H9 (cell line): ENCODE measurements at regions not wholly inside any gene's neighbourhood (a gene's known extent, or its start where the extent isn't known, plus 50 kb on each side); places are given as distances from the start of the nearest gene placed in this dataset.

Experiments used
- DNase-seq: peaks from one replicate; pipeline ENCODE4 v3.0.0-alpha.2; 2017
- H2AFZ ChIP-seq: one replicate; pipeline ENCODE4 v1.6.1; 2013; ENCODE audit warnings: mild to moderate bottlenecking, low read length, control low read depth, moderate library complexity
- H2AK5ac ChIP-seq: 2 replicates; pipeline ENCODE4 v1.6.1; 2013; ENCODE audit warnings: low read length, control low read depth, mixed read lengths; ENCODE audit not compliant: insufficient read length
- H2BK120ac ChIP-seq: one replicate; pipeline ENCODE4 v1.6.1; 2013; ENCODE audit warnings: low read depth, mild to moderate bottlenecking, low read length, control low read depth, inconsistent platforms; ENCODE audit not compliant: poor library complexity, severe bottlenecking
- H2BK12ac ChIP-seq: 2 replicates; pipeline ENCODE4 v1.6.1; 2013; ENCODE audit warnings: low read length, control low read depth, mixed read lengths, low read depth; ENCODE audit not compliant: insufficient read length
- H2BK15ac ChIP-seq: 2 replicates; pipeline ENCODE4 v1.6.1; 2013; ENCODE audit warnings: low read depth, low read length, control low read depth
- H2BK20ac ChIP-seq: one replicate; pipeline ENCODE4 v1.6.1; 2013; ENCODE audit warnings: low read depth, mild to moderate bottlenecking, low read length, control low read depth, inconsistent platforms; ENCODE audit not compliant: poor library complexity, severe bottlenecking
- H2BK5ac ChIP-seq: 2 replicates; pipeline ENCODE4 v1.6.1; 2013; ENCODE audit warnings: low read length, control low read depth, mixed read lengths; ENCODE audit not compliant: insufficient read length
- H3K14ac ChIP-seq: 2 replicates; pipeline ENCODE4 v1.6.1; 2013; ENCODE audit warnings: low read length, control low read depth; ENCODE audit not compliant: insufficient read depth
- H3K18ac ChIP-seq: 2 replicates; pipeline ENCODE4 v1.6.1; 2013; ENCODE audit warnings: low read depth, mild to moderate bottlenecking, mixed read lengths, low read length, control low read depth; ENCODE audit not compliant: insufficient read length
- H3K23ac ChIP-seq: 2 replicates; pipeline ENCODE4 v1.6.1; 2013; ENCODE audit warnings: low read length, control low read depth, mixed read lengths, low read depth; ENCODE audit not compliant: insufficient read length
- H3K23me2 ChIP-seq: 2 replicates; pipeline ENCODE4 v1.6.1; 2013; ENCODE audit warnings: low read depth, mild to moderate bottlenecking, mixed read lengths, low read length, control low read depth; ENCODE audit not compliant: insufficient read length, poor library complexity, severe bottlenecking
- H3K27ac ChIP-seq: 2 replicates; pipeline ENCODE4 v1.5.1; 2013; ENCODE audit warnings: low read length, control low read depth, mixed read lengths, low read depth; ENCODE audit not compliant: insufficient read length
- H3K27me3 ChIP-seq: 2 replicates; pipeline ENCODE4 v1.6.1; 2013; ENCODE audit warnings: low read length, control low read depth, inconsistent platforms; ENCODE audit not compliant: insufficient read depth
- H3K4ac ChIP-seq: 2 replicates; pipeline ENCODE4 v1.6.1; 2013; ENCODE audit warnings: low read depth, mild to moderate bottlenecking, control low read depth, inconsistent platforms, low read length, moderate library complexity
- H3K4me1 ChIP-seq: 2 replicates; pipeline ENCODE4 v1.6.1; 2013; ENCODE audit warnings: low read length, control low read depth, inconsistent platforms; ENCODE audit not compliant: insufficient read depth
- H3K4me2 ChIP-seq: 2 replicates; pipeline ENCODE4 v1.6.1; 2013; ENCODE audit warnings: low read length, control low read depth, mixed read lengths; ENCODE audit not compliant: insufficient read length, insufficient read depth
- H3K56ac ChIP-seq: 2 replicates; pipeline ENCODE4 v1.6.1; 2013; ENCODE audit warnings: low read depth, mild to moderate bottlenecking, mixed read lengths, low read length, control low read depth; ENCODE audit not compliant: insufficient read length
- H3K79me1 ChIP-seq: 2 replicates; pipeline ENCODE4 v1.6.1; 2013; ENCODE audit warnings: low read depth, mild to moderate bottlenecking, moderate library complexity, low read length, control low read depth, inconsistent platforms; ENCODE audit not compliant: insufficient read depth, poor library complexity, severe bottlenecking
- H3K79me2 ChIP-seq: 2 replicates; pipeline ENCODE4 v1.6.1; 2013; ENCODE audit warnings: low read length, control low read depth, inconsistent platforms; ENCODE audit not compliant: insufficient read depth
- H3K9ac ChIP-seq: 2 replicates; pipeline ENCODE4 v1.6.1; 2013; ENCODE audit warnings: low read length, control low read depth, mixed read lengths; ENCODE audit not compliant: insufficient read length; ENCODE audit errors: extremely low read depth
- H3K9me3 ChIP-seq: one replicate; pipeline ENCODE4 v1.6.1; 2013; ENCODE audit warnings: low read depth, low read length, inconsistent platforms; ENCODE audit not compliant: control insufficient read depth
- H3T11ph ChIP-seq: one replicate; pipeline ENCODE4 v1.6.1; 2013; ENCODE audit warnings: mild to moderate bottlenecking, low read length, control low read depth, inconsistent platforms
- H4K20me1 ChIP-seq: one replicate; pipeline ENCODE4 v1.6.1; 2013; ENCODE audit not compliant: control insufficient read depth, insufficient read length, insufficient read depth
- H4K5ac ChIP-seq: 2 replicates; pipeline ENCODE4 v1.6.1; 2013; ENCODE audit warnings: low read depth, mild to moderate bottlenecking, mixed read lengths, low read length, control low read depth; ENCODE audit not compliant: insufficient read length
- H4K8ac ChIP-seq: replicated peaks from 2 replicates; pipeline ENCODE4 v1.6.1; 2013; ENCODE audit warnings: low read length, control low read depth, mixed read lengths, low read depth; ENCODE audit not compliant: insufficient read length
- H4K91ac ChIP-seq: 2 replicates; pipeline ENCODE4 v1.6.1; 2013; ENCODE audit warnings: low read depth, mild to moderate bottlenecking, moderate library complexity, mixed read lengths, low read length, control low read depth; ENCODE audit not compliant: insufficient read length
- H3K27ac Mint-ChIP-seq, 3 experiments: 2 replicates in 2 of 3; 3 replicates in 1 of 3; pipeline ENCODE4 v1.8.0; 2020 to 2021; ENCODE audit warnings: mixed read lengths in 3 of 3, mild to moderate bottlenecking in 1 of 3, moderate library complexity in 1 of 3
- H3K27me3 Mint-ChIP-seq: 2 replicates; pipeline ENCODE4 v1.8.0; 2021; ENCODE audit warnings: low read depth, mild to moderate bottlenecking, moderate library complexity, mixed read lengths
- H3K36me3 Mint-ChIP-seq, 3 experiments: 2 replicates in 2 of 3; 3 replicates in 1 of 3; pipeline ENCODE4 v1.8.0; 2020 to 2021; ENCODE audit warnings: low read depth in 3 of 3, mixed read lengths in 3 of 3; ENCODE audit not compliant: insufficient read depth in 1 of 3
- H3K4me1 Mint-ChIP-seq, 2 experiments: 2 replicates each; pipeline ENCODE4 v1.8.0; 2020; ENCODE audit warnings: mixed read lengths in 2 of 2
- H3K4me3 Mint-ChIP-seq, 2 experiments: 2 replicates in 1 of 2; 3 replicates in 1 of 2; pipeline ENCODE4 v1.8.0; 2020 to 2021; ENCODE audit warnings: mild to moderate bottlenecking in 2 of 2, mixed read lengths in 2 of 2, moderate library complexity in 1 of 2
- H3K9me3 Mint-ChIP-seq, 2 experiments: 2 replicates in 1 of 2; 3 replicates in 1 of 2; pipeline ENCODE4 v1.8.0; 2020; ENCODE audit warnings: mild to moderate bottlenecking in 2 of 2, mixed read lengths in 2 of 2, moderate library complexity in 1 of 2
- CTCF ChIP-seq: fragments of 200-600 bp; sonication (generic); conservative IDR thresholded peaks from 3 replicates; pipeline ENCODE4 v1.8.0; 2021; ENCODE audit warnings: antibody characterized with exemption, mild to moderate bottlenecking
- WGBS: extraction: QIAGEN DNeasy Blood & Tissue Kit; methylation state at CpG from one replicate; pipeline ENCODE4 v1.1.7; 2013; ENCODE audit warnings: missing lambda C conversion rate, low lambda C conversion rate, mixed read lengths; ENCODE audit not compliant: insufficient read length; ENCODE audit errors: extremely low coverage; 5-methylcytosine and 5-hydroxymethylcytosine counted together

DNA sequence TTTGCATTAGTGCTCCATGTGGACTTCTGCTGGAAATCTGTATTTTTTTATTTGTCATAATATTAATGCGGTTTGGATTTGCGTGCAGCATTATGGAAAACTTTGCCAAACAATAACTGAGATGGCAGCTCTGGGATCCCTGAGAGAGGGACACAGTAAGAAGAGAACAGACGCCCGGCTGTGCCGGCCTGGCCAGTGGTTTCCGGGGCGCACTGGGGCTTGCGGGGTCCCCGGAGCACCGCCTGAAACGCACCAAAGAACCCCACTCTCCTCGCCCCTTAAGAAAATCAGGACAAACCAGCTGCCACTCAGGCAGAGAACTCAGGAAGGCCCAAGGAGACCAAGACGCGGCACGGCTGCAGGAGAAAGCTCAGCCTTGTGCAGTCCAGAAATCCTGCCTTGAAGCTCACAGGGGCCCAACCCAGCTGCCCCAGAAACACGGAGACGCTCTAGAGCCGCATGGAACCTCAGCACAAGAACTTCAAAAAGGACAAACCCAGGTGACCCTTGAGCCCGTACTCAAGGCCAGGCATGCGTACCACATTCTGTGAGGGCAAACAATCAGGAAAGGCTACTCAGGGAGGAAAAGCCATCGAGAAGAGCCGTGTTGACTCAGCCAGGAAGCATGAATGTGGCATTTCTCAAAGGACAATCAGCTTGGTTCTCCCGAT lies 226.5 kb upstream of the CDYL start:
- H3K9me3 Mint-ChIP-seq: peaks cover 0 to 4% of the 10 kb centered on the region in 2 experiments; a peak in 2 of 5 replicates
- no peak overlapping the region for H3K4me3 Mint-ChIP-seq
- Histone ChIP-seq H2AK5ac (no peak overlapping the region), H4K91ac (no peak overlapping the region), H2BK12ac (no peak overlapping the region), H2BK20ac (no peak overlapping the region), H3K56ac (no peak overlapping the region), H2BK5ac (no peak overlapping the region), H3K4me1 (no peaks in the 10 kb centered on the region; the same call in 1 of the 2 replicates), H3K23ac (no peak overlapping the region), H3K9ac (no peak overlapping the region), H4K20me1 (no peaks in the 10 kb centered on the region), H3T11ph (no peak overlapping the region), H3K4ac (no peak overlapping the region), H3K27ac (no peak overlapping the region), H3K79me1 (no peaks in the 10 kb centered on the region), H4K8ac (no peak overlapping the region), H3K79me2 (no peaks in the 10 kb centered on the region), H2BK15ac (no peak overlapping the region), H3K18ac (no peak overlapping the region), H2AFZ (no peak overlapping the region), H4K5ac (no peak overlapping the region), H3K27me3 (peaks cover 2% of the 10 kb centered on the region; the same call in 1 of the 2 replicates), H3K9me3 (no peaks in the 10 kb centered on the region), H2BK120ac (no peak overlapping the region), H3K14ac (no peak overlapping the region), H3K23me2 (no peaks in the 10 kb centered on the region), H3K4me2 (no peak overlapping the region)
- H3K4me1 Mint-ChIP-seq: peaks cover 2 to 5% of the 10 kb centered on the region in 2 experiments; a peak in 2 of 4 replicates
- no peak for TF ChIP-seq CTCF
- H3K27ac Mint-ChIP-seq: no peak overlapping the region; a peak in 1 of 7 replicates
- no peaks in the 10 kb centered on the region; a peak in 2 of 7 replicates for H3K36me3 Mint-ChIP-seq
- peaks cover 7% of the 10 kb centered on the region for H3K27me3 Mint-ChIP-seq
- no CpG with 5 or more reads among the region's 23 CpGs for WGBS
- no peak for DNase-seq
